ENCODE measurements at regions not wholly inside any gene's neighbourhood (a gene's known extent, or its start where the extent isn't known, plus 50 kb on each side); places are given as distances from the start of the nearest gene placed in this dataset.
"Not testable (repeated sequence)": the region's sequence is repeated elsewhere in the genome, so short reads cannot be mapped to it uniquely, and the experiment has no call there.

GRCh38 chr11:37322333-37323194 lies 724.5 kb upstream of the RAG2 start:
- no peak for DNase-seq (ENCODE audit: low read depth)

DNA sequence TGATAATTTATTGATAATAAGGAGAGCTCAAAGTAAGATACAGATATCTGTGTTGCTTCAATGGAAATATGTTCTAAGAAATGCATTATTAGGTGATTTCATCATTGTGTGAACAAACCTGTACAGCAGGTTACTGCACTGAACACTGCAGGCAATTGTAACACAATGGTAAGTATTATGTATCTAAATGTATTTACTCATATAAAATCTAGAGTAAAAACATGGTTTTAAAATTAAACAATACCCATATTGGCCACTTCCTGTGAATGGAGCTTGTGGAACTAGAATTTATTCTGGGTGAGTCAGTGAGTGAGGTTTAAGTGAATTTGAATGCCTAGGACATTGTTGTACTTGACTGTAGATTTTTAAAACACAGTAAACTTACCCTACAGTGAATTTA lies 722.9 kb upstream of the RAG2 start:
- no peak for DNase-seq (ENCODE audit: low read depth)

DNA sequence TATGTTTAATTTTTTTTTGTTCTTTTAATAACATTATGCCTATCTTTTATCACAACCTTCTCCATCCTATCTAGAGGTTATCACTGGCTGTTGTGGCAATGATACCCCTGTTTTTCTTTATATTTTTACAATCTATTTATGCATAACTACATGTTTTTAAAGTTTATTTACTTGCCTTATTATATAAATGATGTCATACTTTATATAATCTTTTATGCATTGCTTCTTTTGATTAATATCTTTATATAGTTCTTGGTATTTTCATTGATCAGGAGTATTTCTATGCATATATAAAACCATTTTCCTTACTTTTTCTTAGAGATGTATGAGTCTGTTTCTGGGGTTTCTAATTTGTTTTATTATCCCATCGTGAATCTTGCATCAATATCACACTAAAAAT lies 719.8 kb upstream of the RAG2 start:
- DNase-seq (ENCODE audit: low read depth): no peak

- no peak for DNase-seq (ENCODE audit: low read depth)
Measured at GRCh38 chr11:37313266-37313665, 715.2 kb upstream of the RAG2 start.

- DNase-seq (ENCODE audit: low read depth): no peak
Measured at GRCh38 chr11:37306563-37306962, 708.5 kb upstream of the RAG2 start.

GRCh38 chr11:37301405-37301804 lies 703.4 kb upstream of the RAG2 start:
- DNase-seq (ENCODE audit: low read depth): not testable (repeated sequence)

GRCh38 chr11:37298173-37298572 lies 700.1 kb upstream of the RAG2 start:
- DNase-seq (ENCODE audit: low read depth): no peak

DNA sequence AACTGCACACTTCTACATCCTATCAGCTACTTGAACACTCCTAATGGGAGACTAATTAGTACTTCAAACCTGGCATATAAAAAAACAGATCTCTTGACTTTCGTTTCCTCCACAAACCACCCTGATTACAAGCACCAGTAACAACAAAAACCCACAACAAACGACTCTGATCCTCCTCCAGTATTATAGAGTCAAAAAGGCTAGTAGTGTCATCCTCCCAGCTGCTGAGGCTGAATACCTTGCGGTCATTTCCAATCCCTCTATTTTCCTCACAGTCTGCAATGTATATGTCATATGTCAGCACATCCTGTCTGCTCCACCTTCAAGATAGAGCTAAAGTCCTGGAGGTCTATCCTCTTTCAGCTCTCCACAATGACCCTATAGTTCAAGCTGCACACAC lies 688.9 kb upstream of the RAG2 start:
- no peak for DNase-seq (ENCODE audit: low read depth)

DNA sequence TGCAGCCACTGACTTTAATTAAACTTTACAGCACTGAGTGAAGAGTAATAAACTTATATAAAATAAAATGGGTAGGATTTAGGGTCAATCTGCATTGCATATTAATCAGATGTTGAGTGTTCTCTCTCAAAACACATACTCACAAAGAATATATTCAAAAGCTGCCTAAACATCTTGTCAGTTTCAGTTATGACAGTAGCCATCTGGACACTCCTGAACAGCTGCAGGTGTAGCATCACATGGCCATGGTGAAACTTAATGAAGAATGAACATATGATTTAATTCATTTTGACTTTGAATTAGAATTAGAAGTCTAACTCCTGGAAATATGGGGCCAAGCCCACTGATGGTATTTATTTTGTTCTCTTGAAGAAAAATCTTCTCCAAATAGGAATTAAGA lies 684.3 kb upstream of the RAG2 start:
- DNase-seq (ENCODE audit: low read depth): no peak

DNA sequence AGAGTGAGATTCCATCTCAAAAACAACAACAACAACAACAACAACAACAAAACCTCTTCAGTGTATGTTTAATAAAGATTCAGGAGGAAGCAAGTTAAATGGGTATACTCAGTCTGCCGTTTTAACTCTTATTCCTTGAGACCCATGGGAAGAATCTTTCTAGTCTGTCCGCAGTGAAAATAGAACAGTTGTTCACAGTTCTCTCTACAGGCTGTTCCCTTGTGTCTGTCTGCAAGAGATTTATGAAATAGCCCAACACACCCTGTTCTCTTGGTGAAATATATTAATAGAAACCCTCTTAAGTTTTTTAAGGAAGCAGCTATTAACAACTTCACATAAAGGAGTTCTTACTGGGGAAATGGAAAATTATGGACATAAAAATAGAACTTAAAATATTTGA lies 682.2 kb upstream of the RAG2 start:
- DNase-seq (ENCODE audit: low read depth): no peak

- DNase-seq (ENCODE audit: low read depth): no peak
Measured at GRCh38 chr11:37277896-37278465, 679.9 kb upstream of the RAG2 start.

DNA sequence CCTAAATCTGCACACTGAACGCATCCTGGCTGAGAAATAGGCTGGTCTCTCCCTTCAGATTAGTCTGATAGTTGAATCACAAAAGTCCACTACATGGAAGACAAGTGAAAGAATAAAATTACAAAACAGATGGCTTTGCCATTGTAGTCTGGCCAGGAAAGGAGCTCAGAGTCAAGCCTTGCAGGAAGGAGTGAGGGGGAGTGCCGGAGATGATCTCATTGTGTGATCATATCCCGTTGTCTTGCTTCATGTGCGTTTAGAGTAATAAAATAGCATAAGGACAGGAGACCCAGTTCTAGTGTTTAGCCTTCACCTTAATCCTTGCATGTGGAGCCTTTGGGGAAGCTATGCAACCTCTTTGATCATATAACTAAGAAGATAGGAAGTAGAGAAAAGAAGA lies 666.7 kb upstream of the RAG2 start:
- no peak for DNase-seq (ENCODE audit: low read depth)

GRCh38 chr11:37264060-37264459 lies 666.0 kb upstream of the RAG2 start:
- DNase-seq (ENCODE audit: low read depth): no peak

DNA sequence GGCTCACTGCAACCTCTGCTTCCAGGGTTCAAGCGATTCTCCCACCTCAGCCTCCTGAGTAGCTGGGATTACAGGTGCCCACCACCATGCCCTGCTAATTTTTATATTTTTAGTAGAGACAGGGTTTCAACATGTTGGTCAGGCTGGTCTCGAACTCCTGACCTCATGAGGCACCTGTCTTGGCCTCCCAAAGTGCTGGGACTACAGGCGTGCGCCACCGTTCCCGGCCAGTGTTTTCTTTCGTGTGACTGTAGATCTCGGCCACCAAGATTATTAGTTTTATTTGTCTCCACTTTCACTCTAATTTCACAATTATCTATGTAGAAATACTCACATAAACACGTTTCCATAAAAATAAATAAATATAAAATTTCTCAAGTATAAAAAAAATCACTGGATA lies 665.4 kb upstream of the RAG2 start:
- DNase-seq (ENCODE audit: low read depth): not testable (repeated sequence)

DNA sequence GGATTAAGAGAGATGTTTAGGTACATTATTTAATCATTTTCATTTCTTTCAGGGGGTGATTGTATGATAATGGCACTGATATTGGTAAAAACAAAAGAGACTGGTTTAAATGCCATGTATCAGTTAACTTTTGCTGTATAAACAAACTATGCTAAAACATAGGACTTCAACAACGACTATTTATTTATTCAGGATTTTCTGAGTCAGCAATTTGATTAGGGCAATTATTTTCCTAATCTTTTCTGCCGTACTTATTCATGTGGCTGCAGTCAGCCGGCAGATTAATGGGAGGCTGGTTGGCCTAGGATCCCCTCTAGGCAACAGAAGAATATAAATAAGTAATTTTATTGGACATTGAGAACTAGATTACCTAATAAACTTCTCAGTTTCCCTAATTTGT lies 661.7 kb upstream of the RAG2 start:
- DNase-seq (ENCODE audit: low read depth): no peak

- DNase-seq (ENCODE audit: low read depth): no peak
Measured at GRCh38 chr11:37248145-37248544, 650.1 kb upstream of the RAG2 start.

- not testable (repeated sequence) for DNase-seq (ENCODE audit: low read depth)
Measured at GRCh38 chr11:37246092-37246491, 648.1 kb upstream of the RAG2 start.

- no peak for DNase-seq (ENCODE audit: low read depth)
Measured at GRCh38 chr11:37230865-37231264, 632.8 kb upstream of the RAG2 start.

GRCh38 chr11:37223962-37224361 lies 625.9 kb upstream of the RAG2 start:
- no peak for DNase-seq (ENCODE audit: low read depth)

- DNase-seq (ENCODE audit: low read depth): no peak
Measured at GRCh38 chr11:37203006-37203405, 605.0 kb upstream of the RAG2 start.

DNA sequence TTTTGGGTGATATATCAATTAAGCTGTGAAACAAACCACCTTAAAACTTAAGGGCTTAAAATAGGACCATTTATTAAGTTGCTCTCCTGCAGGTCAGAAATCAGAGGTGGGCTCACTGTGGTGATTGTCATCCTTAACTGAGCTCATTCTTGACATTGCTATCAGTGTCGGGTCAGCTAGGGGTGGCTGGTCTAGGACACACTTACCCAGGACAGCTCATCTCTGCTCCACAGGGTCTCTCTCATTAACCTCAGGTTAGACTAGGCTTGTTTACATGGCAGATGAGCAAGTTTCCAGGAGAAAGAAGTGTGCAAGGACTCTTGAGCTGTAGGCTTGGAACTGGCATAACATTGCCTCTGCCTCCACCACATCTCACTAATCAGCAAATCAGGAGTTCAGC lies 601.0 kb upstream of the RAG2 start:
- no peak for DNase-seq (ENCODE audit: low read depth)

DNA sequence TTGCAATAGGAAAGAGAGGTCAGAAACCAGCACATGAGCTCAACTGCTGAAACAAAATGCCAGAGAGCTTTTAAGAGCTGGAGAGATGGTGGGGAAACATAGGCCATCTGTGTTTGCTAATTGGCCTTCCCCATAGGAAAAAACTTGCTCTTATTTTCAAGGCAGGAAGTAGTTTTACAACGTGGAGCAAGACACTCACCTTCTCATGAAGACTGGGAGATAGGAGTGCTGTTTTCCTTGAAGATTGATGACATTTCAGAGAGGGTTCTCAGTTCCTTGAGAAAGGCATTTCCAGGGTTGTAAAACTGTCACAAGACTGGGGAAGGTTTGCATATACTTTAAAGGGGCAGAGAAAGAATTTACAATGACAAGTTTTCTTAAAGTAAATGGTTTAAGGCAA lies 586.3 kb upstream of the RAG2 start:
- no peak for DNase-seq (ENCODE audit: low read depth)

DNA sequence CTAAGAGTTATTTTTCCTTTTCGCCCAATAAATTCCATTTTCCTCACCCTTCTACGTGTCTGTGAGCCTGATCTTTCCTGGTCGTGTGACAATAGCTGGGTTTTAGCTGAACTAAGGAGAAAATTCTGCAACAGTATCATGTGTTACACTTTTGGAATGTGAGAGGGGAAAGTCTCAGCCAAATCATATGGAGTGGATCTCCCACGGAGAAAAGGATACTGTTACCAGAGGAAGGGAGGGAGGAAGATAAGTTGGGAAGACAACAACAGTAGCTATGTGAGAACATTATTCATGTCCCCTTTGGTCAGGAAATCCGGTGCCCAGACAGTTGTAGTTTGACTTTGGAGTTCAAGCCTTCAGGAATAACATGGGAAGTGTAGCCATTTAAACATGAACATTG lies 584.0 kb upstream of the RAG2 start:
- DNase-seq (ENCODE audit: low read depth): no peak

GRCh38 chr11:37177721-37178120 lies 579.7 kb upstream of the RAG2 start:
- DNase-seq (ENCODE audit: low read depth): no peak

Data from GM04504 (cell line).